HEK293T (cell line): ENCODE measurements at regions not wholly inside any gene's neighbourhood (a gene's known extent, or its start where the extent isn't known, plus 50 kb on each side); places are given as distances from the start of the nearest gene placed in this dataset.

Experiments used
- ARNT ChIP-seq: fragments of 450-650 bp; IDR thresholded peaks from 2 replicates; pipeline ENCODE4 v1.6.1; 2017; ENCODE audit warnings: mild to moderate bottlenecking
- FOXK2 ChIP-seq: fragments of 450-650 bp; IDR thresholded peaks from 2 replicates; pipeline ENCODE4 v1.6.1; 2016; ENCODE audit warnings: mild to moderate bottlenecking
- TARDBP ChIP-seq: fragments of 450-650 bp; IDR thresholded peaks from 2 replicates; pipeline ENCODE4 v1.6.1; 2016

DNA sequence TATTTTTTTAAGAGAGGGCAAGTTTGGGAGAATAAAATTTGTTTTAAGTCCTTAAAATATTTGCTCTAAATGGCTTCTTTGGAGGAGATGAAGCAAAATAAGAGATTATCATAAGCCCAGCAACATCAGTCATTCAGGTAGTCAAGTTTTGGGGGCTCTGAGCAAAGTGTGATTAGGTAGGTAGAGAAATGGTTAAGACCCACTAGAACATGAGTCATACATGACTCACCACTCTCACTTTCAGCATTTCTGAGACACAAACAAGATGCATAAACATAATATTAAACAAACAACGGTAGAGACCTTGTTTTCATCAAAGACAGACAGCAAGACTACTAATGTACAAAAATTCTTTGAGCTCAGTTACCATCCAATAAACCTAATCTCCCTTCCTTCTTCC, 272.2 kb downstream of the LMO4 start:
- TF ChIP-seq TARDBP (no peak), ARNT (no peak), FOXK2 (no peak)
